ENCODE measurements at regions not wholly inside any gene's neighbourhood (a gene's known extent, or its start where the extent isn't known, plus 50 kb on each side); places are given as distances from the start of the nearest gene placed in this dataset.

GRCh38 chr15:46708226-46708625 is 1009.1 kb upstream of the SEMA6D start:
- TF ChIP-seq EZH2 (IDR thresholded peaks at IDR 0.05; ENCODE audit: insufficient read depth, low read length), result no peak
- no peak for TF ChIP-seq CTCF (IDR thresholded peaks at IDR 0.05; ENCODE audit: insufficient read depth, low read depth, low read length)

Data from astrocyte (in vitro differentiated cells and primary cell).